ENCODE measurements at regions not wholly inside any gene's neighbourhood (a gene's known extent, or its start where the extent isn't known, plus 50 kb on each side); places are given as distances from the start of the nearest gene placed in this dataset.

GRCh38 chr16:52757746-52758472, 211.0 kb upstream of the TOX3 start:
- no peak for DNase-seq
- Histone ChIP-seq H3K4me3 (ENCODE audit: low read depth, low read length) (no peak overlapping the region), H4K91ac (ENCODE audit: low read depth, low read length) (no peak overlapping the region), H3K18ac (ENCODE audit: low read length) (no peak overlapping the region), H3K9me3 (ENCODE audit: insufficient read depth, low read depth, low read length) (peaks cover 8% of the 10 kb centered on the region), H3K4ac (ENCODE audit: low read depth, low read length) (no peak overlapping the region), H3K14ac (ENCODE audit: low read length) (no peak overlapping the region), H2BK5ac (ENCODE audit: low read depth, low read length, poor library complexity) (no peak overlapping the region), H2BK12ac (ENCODE audit: low read length) (no peak overlapping the region), H4K12ac (ENCODE audit: low read depth, low read length) (no peak overlapping the region), H3K36me3 (ENCODE audit: control insufficient read depth in 1 of 2, insufficient read depth in 2 of 2, low read length in 2 of 2) (no peaks in the 10 kb centered on the region), H3K9ac (ENCODE audit: low read length) (no peak overlapping the region), H3K23ac (ENCODE audit: low read length) (no peak overlapping the region), H2AK5ac (ENCODE audit: low read length) (no peak overlapping the region), H3K27ac (ENCODE audit: low read depth, low read length) (no peak overlapping the region), H3K79me2 (ENCODE audit: control insufficient read depth, insufficient read depth, low read length, poor library complexity) (no peaks in the 10 kb centered on the region), H4K8ac (ENCODE audit: low read depth, low read length) (no peak overlapping the region), H3K4me1 (ENCODE audit: control insufficient read depth in 1 of 2, insufficient read depth in 2 of 2, low read length in 2 of 2) (no peaks in the 10 kb centered on the region), H2AFZ (ENCODE audit: insufficient read depth, low read length, poor library complexity) (no peak overlapping the region), H3K27me3 (ENCODE audit: insufficient read depth, low read length) (no peaks in the 10 kb centered on the region), H2BK120ac (ENCODE audit: insufficient read depth, low read length, poor library complexity) (no peak overlapping the region), H3K4me2 (ENCODE audit: low read length) (no peak overlapping the region), H3K79me1 (ENCODE audit: low read length) (no peaks in the 10 kb centered on the region)
- WGBS (ENCODE audit: extremely low coverage, insufficient coverage, insufficient read length), result no CpG with 5 or more reads among the region's 10 CpGs

GRCh38 chr16:52756812-52757517, 210.0 kb upstream of the TOX3 start:
- H3K79me2 ChIP-seq (ENCODE audit: control insufficient read depth, insufficient read depth, low read length, poor library complexity), result no peaks in the 10 kb centered on the region
- H3K23ac ChIP-seq (ENCODE audit: low read length), result no peak overlapping the region
- H2BK5ac ChIP-seq (ENCODE audit: low read depth, low read length, poor library complexity), result no peak overlapping the region
- no peaks in the 10 kb centered on the region for H3K79me1 ChIP-seq (ENCODE audit: low read length)
- WGBS (ENCODE audit: extremely low coverage, insufficient coverage, insufficient read length), result no CpG with 5 or more reads among the region's 2 CpGs
- no peak overlapping the region for H3K4ac ChIP-seq (ENCODE audit: low read depth, low read length)
- no peak overlapping the region for H3K4me2 ChIP-seq (ENCODE audit: low read length)
- no peaks in the 10 kb centered on the region for H3K27me3 ChIP-seq (ENCODE audit: insufficient read depth, low read length)
- H3K36me3 ChIP-seq (ENCODE audit: control insufficient read depth in 1 of 2, insufficient read depth in 2 of 2, low read length in 2 of 2), result no peaks in the 10 kb centered on the region
- H2BK120ac ChIP-seq (ENCODE audit: insufficient read depth, low read length, poor library complexity), result no peak overlapping the region
- peaks cover 8% of the 10 kb centered on the region for H3K9me3 ChIP-seq (ENCODE audit: insufficient read depth, low read depth, low read length)
- H3K9ac ChIP-seq (ENCODE audit: low read length), result no peak overlapping the region
- H2BK12ac ChIP-seq (ENCODE audit: low read length), result no peak overlapping the region
- no peak overlapping the region for H2AK5ac ChIP-seq (ENCODE audit: low read length)
- no peaks in the 10 kb centered on the region for H3K4me1 ChIP-seq (ENCODE audit: control insufficient read depth in 1 of 2, insufficient read depth in 2 of 2, low read length in 2 of 2)
- H4K91ac ChIP-seq (ENCODE audit: low read depth, low read length), result no peak overlapping the region
- H3K14ac ChIP-seq (ENCODE audit: low read length), result no peak overlapping the region
- H3K18ac ChIP-seq (ENCODE audit: low read length), result no peak overlapping the region
- H4K8ac ChIP-seq (ENCODE audit: low read depth, low read length), result no peak overlapping the region
- no peak overlapping the region for H3K27ac ChIP-seq (ENCODE audit: low read depth, low read length)
- H4K12ac ChIP-seq (ENCODE audit: low read depth, low read length), result no peak overlapping the region
- no peak for DNase-seq
- H2AFZ ChIP-seq (ENCODE audit: insufficient read depth, low read length, poor library complexity), result no peak overlapping the region
- no peak overlapping the region for H3K4me3 ChIP-seq (ENCODE audit: low read depth, low read length)

- Histone ChIP-seq H3K4me1 (ENCODE audit: control insufficient read depth in 1 of 2, insufficient read depth in 2 of 2, low read length in 2 of 2) (no peaks in the 10 kb centered on the region), H3K79me1 (ENCODE audit: low read length) (no peaks in the 10 kb centered on the region), H2AK5ac (ENCODE audit: low read length) (no peak overlapping the region), H3K9me3 (ENCODE audit: insufficient read depth, low read depth, low read length) (peaks cover 8% of the 10 kb centered on the region), H3K4me3 (ENCODE audit: low read depth, low read length) (no peak overlapping the region), H3K23ac (ENCODE audit: low read length) (no peak overlapping the region), H3K18ac (ENCODE audit: low read length) (no peak overlapping the region), H3K4ac (ENCODE audit: low read depth, low read length) (no peak overlapping the region), H4K8ac (ENCODE audit: low read depth, low read length) (no peak overlapping the region), H2AFZ (ENCODE audit: insufficient read depth, low read length, poor library complexity) (no peak overlapping the region), H3K9ac (ENCODE audit: low read length) (no peak overlapping the region), H4K12ac (ENCODE audit: low read depth, low read length) (no peak overlapping the region), H3K79me2 (ENCODE audit: control insufficient read depth, insufficient read depth, low read length, poor library complexity) (no peaks in the 10 kb centered on the region), H3K36me3 (ENCODE audit: control insufficient read depth in 1 of 2, insufficient read depth in 2 of 2, low read length in 2 of 2) (no peaks in the 10 kb centered on the region), H4K91ac (ENCODE audit: low read depth, low read length) (no peak overlapping the region), H3K14ac (ENCODE audit: low read length) (no peak overlapping the region), H3K27me3 (ENCODE audit: insufficient read depth, low read length) (no peaks in the 10 kb centered on the region), H2BK5ac (ENCODE audit: low read depth, low read length, poor library complexity) (no peak overlapping the region), H2BK12ac (ENCODE audit: low read length) (no peak overlapping the region), H2BK120ac (ENCODE audit: insufficient read depth, low read length, poor library complexity) (no peak overlapping the region), H3K4me2 (ENCODE audit: low read length) (no peak overlapping the region), H3K27ac (ENCODE audit: low read depth, low read length) (no peak overlapping the region)
- no CpG with 5 or more reads among the region's 1 CpG for WGBS (ENCODE audit: extremely low coverage, insufficient coverage, insufficient read length)
- no peak for DNase-seq
These were observed 208.5 kb upstream of the TOX3 start for GRCh38 chr16:52755396-52755795.

- H3K9me3 ChIP-seq (ENCODE audit: insufficient read depth, low read depth, low read length), result peaks cover 8% of the 10 kb centered on the region
- H2BK12ac ChIP-seq (ENCODE audit: low read length), result no peak overlapping the region
- H3K27ac ChIP-seq (ENCODE audit: low read depth, low read length), result no peak overlapping the region
- no peak for DNase-seq
- H2AK5ac ChIP-seq (ENCODE audit: low read length), result no peak overlapping the region
- H3K18ac ChIP-seq (ENCODE audit: low read length), result no peak overlapping the region
- H3K14ac ChIP-seq (ENCODE audit: low read length), result no peak overlapping the region
- no peaks in the 10 kb centered on the region for H3K79me2 ChIP-seq (ENCODE audit: control insufficient read depth, insufficient read depth, low read length, poor library complexity)
- no peak overlapping the region for H2BK120ac ChIP-seq (ENCODE audit: insufficient read depth, low read length, poor library complexity)
- no peak overlapping the region for H4K12ac ChIP-seq (ENCODE audit: low read depth, low read length)
- no peaks in the 10 kb centered on the region for H3K36me3 ChIP-seq (ENCODE audit: control insufficient read depth in 1 of 2, insufficient read depth in 2 of 2, low read length in 2 of 2)
- no peak overlapping the region for H2BK5ac ChIP-seq (ENCODE audit: low read depth, low read length, poor library complexity)
- H3K4ac ChIP-seq (ENCODE audit: low read depth, low read length), result no peak overlapping the region
- no peak overlapping the region for H3K4me2 ChIP-seq (ENCODE audit: low read length)
- no peak overlapping the region for H3K4me3 ChIP-seq (ENCODE audit: low read depth, low read length)
- H4K91ac ChIP-seq (ENCODE audit: low read depth, low read length), result no peak overlapping the region
- H3K79me1 ChIP-seq (ENCODE audit: low read length), result no peaks in the 10 kb centered on the region
- H4K8ac ChIP-seq (ENCODE audit: low read depth, low read length), result no peak overlapping the region
- H3K27me3 ChIP-seq (ENCODE audit: insufficient read depth, low read length), result no peaks in the 10 kb centered on the region
- no peak overlapping the region for H3K9ac ChIP-seq (ENCODE audit: low read length)
- H3K4me1 ChIP-seq (ENCODE audit: control insufficient read depth in 1 of 2, insufficient read depth in 2 of 2, low read length in 2 of 2), result no peaks in the 10 kb centered on the region
- H2AFZ ChIP-seq (ENCODE audit: insufficient read depth, low read length, poor library complexity), result no peak overlapping the region
- H3K23ac ChIP-seq (ENCODE audit: low read length), result no peak overlapping the region
These were observed 204.1 kb upstream of the TOX3 start for GRCh38 chr16:52751035-52751434.
